DND-41 (cell line): ENCODE measurements at regions not wholly inside any gene's neighbourhood (a gene's known extent, or its start where the extent isn't known, plus 50 kb on each side); places are given as distances from the start of the nearest gene placed in this dataset.

Source experiments
- EZH2 ChIP-seq: IDR thresholded peaks from 3 replicates; pipeline ENCODE4 v1.6.1; 2012; ENCODE audit warnings: borderline replicate concordance, low read depth, mild to moderate bottlenecking, moderate library complexity, low read length, inconsistent platforms; ENCODE audit not compliant: severe bottlenecking
- TF ChIP-seq, protein P1 (sequence below): IDR thresholded peaks from 2 replicates; pipeline ENCODE4 v1.5.1; 2012; ENCODE audit warnings: borderline replicate concordance, low read length, moderate library complexity, mild to moderate bottlenecking; ENCODE audit not compliant: poor library complexity, severe bottlenecking; ENCODE audit errors: extremely low read depth

DNA sequence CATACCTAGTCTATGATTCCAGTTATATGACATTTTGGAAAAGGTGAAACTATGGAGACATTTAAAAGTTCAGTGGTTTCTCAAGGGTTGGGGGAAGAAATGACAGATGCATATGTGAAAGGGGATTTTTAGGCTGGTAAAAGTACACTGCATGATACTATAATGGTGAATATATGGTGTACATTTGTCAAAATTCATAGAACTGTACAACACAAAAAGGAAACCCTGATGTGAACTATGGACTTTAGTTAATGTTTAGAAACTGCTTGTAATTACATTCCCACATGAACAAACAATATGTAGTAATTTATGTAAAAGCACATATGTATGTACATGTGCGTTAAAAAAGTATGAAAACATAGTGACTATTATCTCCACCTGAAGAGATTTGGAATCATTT, 907.3 kb upstream of the CITED2 start:
- TF ChIP-seq, protein P1, sequence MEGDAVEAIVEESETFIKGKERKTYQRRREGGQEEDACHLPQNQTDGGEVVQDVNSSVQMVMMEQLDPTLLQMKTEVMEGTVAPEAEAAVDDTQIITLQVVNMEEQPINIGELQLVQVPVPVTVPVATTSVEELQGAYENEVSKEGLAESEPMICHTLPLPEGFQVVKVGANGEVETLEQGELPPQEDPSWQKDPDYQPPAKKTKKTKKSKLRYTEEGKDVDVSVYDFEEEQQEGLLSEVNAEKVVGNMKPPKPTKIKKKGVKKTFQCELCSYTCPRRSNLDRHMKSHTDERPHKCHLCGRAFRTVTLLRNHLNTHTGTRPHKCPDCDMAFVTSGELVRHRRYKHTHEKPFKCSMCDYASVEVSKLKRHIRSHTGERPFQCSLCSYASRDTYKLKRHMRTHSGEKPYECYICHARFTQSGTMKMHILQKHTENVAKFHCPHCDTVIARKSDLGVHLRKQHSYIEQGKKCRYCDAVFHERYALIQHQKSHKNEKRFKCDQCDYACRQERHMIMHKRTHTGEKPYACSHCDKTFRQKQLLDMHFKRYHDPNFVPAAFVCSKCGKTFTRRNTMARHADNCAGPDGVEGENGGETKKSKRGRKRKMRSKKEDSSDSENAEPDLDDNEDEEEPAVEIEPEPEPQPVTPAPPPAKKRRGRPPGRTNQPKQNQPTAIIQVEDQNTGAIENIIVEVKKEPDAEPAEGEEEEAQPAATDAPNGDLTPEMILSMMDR = no peak
- TF ChIP-seq EZH2 = no peak
